ENCODE measurements at regions not wholly inside any gene's neighbourhood (a gene's known extent, or its start where the extent isn't known, plus 50 kb on each side); places are given as distances from the start of the nearest gene placed in this dataset.

DNA sequence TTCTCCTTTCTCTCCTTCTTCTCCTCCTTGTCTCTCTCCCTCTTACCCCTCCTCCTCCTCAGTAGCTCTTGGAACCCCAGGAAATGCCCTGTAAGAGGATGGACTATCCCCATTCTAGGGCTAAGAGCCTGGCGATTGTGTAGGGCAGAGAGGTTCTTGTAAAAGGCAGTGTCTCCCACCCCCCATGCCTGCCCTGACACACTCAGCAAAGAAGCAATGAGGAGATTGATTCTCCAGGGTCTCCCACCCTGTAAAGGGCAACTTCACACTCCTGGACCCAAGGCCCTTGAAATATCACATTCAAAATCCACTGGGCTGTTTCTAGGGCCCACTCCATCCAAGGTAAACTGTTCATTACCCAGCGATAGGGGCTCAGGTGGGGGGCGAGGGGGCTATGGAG is 144.1 kb downstream of the INSIG2 start:
- no peak for DNase-seq (ENCODE audit: low read depth)

DNA sequence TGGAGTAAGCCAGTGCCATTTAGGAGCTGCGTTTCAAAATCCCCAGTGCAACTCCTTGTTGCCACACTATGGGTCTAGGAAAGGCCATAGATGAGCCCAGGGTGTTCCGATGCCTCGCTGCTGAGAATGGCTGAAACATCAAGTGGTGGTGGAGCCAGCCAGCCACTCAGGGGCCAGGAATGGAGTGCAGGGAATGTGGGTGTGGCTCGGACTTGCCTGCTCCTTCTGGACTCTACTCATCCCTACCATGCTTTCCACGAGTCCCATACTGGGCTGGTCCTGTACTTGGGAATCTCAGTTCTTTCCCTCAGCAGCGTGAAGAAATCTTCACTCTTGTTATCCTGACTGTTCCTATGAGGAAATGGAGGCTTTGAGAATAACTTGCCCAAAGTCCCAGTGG is 143.5 kb downstream of the INSIG2 start:
- no peak for DNase-seq (ENCODE audit: low read depth)
- in situ Hi-C loops (cut with HindIII; ENCODE audit: low pct_unique_long_range_greater_than_20kb, low sequenced_read_pairs), result no loop called here

More for the DNA sequence above, 144.1 kb downstream of the INSIG2 start:
- in situ Hi-C loops (cut with HindIII; ENCODE audit: low pct_unique_long_range_greater_than_20kb, low sequenced_read_pairs), result no loop called here

DNA sequence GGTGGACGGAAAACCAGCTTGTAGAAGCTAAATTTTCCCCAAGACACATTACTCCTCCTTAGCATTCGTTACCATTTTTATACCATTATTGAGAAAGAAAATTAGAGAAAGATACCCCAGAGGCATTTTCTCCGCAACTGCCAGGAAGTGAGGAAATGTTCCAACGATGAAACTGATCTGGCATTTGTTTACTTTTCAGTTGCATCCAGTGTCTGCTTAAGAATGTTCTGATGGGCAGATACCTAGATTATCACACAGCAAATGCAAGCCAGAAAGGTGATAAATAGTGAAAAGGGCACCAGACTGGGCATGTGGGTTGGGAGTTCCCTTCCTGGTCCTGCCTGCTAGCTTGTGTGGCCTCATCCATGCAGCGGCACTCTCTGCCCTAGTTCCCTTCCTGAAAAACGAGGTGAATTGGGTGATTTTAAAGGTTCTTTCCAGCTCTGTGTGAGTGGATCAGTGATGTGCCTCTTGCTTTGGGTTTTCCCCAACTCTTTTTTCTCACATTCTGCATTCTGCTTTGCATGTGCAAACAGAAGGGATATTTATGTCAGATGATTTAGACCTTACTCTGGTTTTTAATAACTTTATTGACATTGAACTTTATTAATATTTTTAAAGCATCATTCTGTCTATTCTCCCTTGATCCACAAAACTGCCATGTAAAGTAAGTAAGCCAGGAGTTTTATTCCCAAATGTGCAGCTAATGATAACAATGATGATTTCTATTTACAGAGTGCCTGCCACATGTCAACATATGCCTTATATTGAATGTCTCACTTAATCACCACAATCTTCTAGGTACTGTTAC is 139.6 kb downstream of the INSIG2 start:
- DNase-seq (ENCODE audit: low read depth), result no peak
- in situ Hi-C loops (cut with HindIII; ENCODE audit: low pct_unique_long_range_greater_than_20kb, low sequenced_read_pairs), result no loop called here

DNA sequence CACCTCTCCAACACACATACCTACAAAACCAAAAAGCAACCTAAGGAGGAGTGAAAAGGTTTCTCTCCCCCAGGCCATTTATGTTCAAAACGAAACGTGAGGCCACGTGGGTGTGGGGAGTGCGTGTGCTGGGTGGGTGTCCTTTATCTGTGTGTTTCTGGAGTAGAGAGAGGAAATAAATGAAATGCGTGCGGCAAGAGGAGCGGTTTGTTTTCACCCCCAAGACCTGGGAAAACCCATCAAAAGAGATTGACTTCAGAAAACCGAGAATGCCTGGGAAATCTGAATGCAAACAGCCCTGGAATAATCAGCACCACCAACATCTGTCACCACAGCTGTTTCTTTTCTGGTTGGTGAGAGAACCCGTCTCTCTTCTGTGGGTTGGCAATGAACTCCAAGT is 137.4 kb downstream of the INSIG2 start:
- no peak for DNase-seq (ENCODE audit: low read depth)
- in situ Hi-C loops (cut with HindIII; ENCODE audit: low pct_unique_long_range_greater_than_20kb, low sequenced_read_pairs), result no loop called here

DNA sequence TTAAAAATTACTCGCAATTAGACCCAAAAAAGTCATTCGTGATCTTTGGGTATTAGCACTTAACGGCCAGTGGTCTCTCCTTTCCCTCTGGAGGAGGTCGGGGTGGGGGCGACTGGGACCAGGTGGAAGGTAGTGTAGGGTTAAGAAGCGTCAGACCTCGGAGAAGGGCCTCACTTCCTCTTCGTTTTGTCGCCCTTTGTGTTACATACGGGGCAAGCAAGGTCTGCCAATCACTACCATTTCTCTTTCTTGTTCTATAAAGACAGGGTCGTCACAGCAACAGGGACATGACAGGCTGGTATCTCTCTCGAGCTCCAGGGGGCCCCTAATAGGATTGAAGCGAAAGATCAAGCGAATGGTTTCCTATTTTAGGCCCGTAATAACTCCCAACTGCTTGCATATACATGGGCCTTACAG is 136.6 kb downstream of the INSIG2 start:
- DNase-seq (ENCODE audit: low read depth), result no peak
- in situ Hi-C loops (cut with HindIII; ENCODE audit: low pct_unique_long_range_greater_than_20kb, low sequenced_read_pairs), result no loop called here

DNA sequence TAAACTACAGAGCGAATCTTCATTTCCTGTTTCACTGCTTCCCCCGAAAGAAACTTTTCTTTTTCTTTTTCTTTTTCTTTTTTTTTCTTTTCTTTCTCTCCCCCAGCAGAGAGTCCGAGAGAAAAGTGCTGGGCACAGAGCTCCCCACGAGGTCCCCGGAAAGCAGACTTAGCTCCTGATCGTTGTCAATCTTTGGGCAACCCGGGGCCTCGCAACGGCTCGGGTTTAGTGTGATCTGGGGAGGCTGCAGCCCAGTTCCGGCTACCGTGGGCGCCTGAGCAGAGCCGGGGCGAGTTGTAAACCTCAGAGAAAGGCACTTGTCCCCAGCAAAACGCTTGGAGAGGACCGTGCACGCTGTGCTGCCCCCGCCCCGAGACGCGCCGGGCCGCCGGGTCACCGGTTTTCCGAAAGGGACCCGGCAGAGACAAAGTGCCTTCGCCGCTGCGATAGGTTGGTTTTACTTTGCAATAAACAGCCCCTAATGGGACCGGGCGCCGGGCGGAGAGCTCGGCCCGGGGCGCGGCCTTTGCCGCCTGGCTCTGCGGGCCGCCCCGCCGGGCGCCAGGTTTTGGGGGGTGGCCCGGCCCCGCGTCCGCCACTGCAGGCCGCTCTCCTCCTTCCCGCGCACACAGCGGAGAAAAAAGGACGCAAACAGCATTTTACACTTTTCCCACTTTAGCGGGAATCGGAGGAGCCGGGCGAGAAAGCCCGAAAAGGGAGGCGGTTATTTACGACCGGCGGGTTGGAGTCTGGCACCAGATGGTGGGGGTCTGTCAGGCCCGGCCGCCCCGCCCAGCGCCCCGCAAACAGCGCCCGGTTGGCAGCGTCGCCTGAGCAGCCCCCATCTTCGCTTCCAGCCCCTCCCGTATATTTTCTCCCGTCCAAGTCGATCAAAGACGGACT is 136.0 kb downstream of the INSIG2 start:
- in situ Hi-C loops (cut with HindIII; ENCODE audit: low pct_unique_long_range_greater_than_20kb, low sequenced_read_pairs), result no loop called here
- no peak for DNase-seq (ENCODE audit: low read depth)

DNA sequence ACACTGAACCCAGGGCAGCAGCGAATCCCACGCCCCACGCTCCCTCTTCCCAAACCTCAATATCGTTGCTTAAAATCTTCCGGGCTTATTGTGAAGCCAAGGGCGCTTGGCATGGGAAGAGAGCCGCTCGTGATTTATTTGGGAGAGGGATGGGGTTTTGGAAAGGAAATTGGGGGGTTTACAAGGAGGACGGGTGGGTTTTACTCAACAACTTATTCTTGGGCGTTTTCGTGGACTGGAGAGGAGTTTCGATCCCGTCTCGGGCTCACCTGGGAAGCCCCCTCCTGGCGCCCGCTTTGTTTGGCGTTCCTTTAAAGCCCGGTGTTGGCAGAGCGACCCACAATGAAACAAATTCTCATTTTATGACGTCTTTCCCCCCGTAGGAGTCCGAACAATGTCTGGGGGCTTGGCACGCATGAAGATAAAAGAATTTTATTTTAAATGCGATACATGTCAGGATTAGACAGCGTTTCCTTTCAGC is 135.3 kb downstream of the INSIG2 start:
- no peak for DNase-seq (ENCODE audit: low read depth)
- in situ Hi-C loops (cut with HindIII; ENCODE audit: low pct_unique_long_range_greater_than_20kb, low sequenced_read_pairs), result no loop called here

DNA sequence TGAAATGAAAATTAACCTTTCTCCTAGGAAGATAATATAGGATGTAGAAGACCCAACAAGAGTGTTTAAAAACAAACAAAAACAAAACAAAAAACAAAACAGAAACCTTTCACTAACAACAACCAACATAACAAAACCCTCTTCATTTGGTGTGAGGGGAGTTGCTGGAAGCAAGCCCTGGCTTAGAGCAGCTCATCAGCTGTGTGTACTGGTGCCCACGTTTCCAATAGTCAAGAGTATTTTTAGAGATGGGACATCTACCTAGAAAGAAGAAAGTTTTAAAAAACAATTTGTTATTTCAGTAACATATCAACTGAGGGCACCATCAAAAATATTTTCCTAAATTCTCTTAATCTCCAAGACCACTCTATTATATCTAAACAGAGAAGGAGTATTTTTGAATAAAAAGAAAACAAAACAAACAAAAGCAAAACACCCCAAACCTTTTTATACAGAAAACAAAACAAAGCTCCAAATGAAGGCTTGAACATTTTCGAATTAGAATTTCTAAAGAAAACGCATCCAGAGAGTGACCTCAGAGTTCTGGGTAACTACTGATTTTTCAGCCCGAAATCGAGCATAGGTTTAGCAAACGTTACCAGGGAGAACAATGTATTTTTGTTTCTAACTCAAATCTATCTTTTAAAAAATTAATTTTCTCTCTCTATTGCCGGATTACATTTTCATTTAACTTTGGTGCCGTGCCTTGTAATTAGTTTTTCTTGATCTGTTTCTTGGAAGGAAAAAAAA is 134.6 kb downstream of the INSIG2 start:
- in situ Hi-C loops (cut with HindIII; ENCODE audit: low pct_unique_long_range_greater_than_20kb, low sequenced_read_pairs), result no loop called here

DNA sequence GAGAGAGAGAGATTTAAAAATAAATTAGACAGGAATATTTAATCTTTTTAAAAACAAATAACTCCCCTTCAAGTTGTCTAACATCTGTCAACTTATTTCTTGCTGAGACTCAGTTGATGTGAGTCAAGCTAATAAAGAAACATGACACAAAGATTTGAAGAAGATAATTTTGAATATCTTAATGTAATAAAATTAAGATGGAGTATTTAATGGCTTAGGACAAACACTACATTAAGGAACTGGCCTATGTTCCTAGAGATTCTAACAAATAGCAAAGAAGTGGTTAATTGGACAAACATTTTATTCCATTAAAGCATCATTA is 134.0 kb downstream of the INSIG2 start:
- no peak for DNase-seq (ENCODE audit: low read depth)
- in situ Hi-C loops (cut with HindIII; ENCODE audit: low pct_unique_long_range_greater_than_20kb, low sequenced_read_pairs), result no loop called here

More for the DNA sequence above, 134.6 kb downstream of the INSIG2 start:
- DNase-seq (ENCODE audit: low read depth), result no peak

DNA sequence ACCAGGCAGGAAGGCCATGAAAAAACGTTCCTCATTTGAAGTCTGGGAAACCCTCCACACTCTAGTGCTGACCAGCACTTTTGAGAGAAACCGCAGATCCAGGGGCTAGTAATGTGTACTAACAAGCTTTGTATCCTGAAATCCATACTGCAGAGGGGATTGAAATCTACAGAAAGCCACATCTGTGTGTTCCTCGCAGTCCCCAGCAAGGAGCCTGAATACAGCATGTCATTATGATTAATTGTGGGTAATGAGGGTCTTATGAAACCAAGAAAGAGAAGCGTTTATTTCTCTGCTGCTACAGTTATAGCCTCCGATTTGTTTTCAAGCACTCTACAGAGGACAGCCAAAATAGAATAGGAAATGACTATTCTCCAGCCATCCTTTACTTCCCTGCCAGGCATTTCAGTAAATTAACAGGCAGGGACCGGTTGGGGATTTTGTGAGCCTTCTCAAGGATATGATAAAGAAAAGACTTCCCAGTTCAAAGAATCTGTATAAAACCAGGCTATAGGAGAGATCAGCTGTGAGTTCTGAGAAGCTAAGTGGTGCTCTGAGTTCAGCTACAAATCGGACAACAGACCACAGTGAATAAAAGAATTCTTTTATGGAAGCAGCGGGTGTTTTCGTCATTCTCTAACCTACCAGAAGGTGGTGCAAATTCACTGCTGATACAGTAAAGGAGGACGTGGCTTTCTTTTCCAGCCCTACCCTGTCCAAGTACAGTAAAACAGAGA is 133.4 kb downstream of the INSIG2 start:
- in situ Hi-C loops (cut with HindIII; ENCODE audit: low pct_unique_long_range_greater_than_20kb, low sequenced_read_pairs), result no loop called here

DNA sequence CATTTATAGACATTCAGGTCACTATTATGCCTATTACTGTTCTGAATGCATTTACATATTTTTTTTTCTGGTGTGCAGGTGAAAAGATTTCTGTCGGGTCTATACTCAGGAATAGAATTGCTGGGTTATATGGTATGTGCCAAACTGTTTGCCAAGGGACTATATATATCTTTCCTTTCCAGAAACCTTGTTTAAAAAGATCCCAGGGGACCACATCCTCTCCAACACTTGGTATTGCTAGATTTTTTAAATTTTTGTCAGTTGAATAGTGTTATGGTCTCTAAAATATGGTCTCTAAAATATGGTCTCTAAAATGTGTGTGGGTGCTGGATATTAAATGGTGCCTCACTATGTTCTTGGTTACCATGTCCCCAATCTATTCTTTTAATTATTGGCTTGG is 131.3 kb downstream of the INSIG2 start:
- no peak for DNase-seq (ENCODE audit: low read depth)
- in situ Hi-C loops (cut with HindIII; ENCODE audit: low pct_unique_long_range_greater_than_20kb, low sequenced_read_pairs), result no loop called here

More for the DNA sequence above, 133.4 kb downstream of the INSIG2 start:
- DNase-seq (ENCODE audit: low read depth), result peak; percentile 57

DNA sequence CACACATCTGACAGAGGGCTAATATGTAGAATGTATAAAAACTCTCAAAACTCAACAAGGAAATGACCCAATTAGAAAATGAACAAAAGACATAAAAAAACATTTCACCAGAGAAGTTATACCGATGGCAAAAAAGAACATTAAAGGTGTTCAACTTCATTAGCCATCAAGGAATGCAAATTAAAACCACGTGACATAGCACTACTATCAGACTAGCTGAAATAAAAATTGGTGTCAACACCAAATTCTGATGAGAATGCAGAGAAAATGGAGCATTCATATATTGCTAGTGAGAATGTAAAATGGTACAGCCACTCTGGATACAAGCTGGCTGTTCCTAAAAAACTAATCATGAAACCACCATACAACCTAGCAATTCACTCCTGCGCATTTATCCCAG is 128.0 kb downstream of the INSIG2 start:
- in situ Hi-C loops (cut with HindIII; ENCODE audit: low pct_unique_long_range_greater_than_20kb, low sequenced_read_pairs), result no loop called here
- no peak for DNase-seq (ENCODE audit: low read depth)

DNA sequence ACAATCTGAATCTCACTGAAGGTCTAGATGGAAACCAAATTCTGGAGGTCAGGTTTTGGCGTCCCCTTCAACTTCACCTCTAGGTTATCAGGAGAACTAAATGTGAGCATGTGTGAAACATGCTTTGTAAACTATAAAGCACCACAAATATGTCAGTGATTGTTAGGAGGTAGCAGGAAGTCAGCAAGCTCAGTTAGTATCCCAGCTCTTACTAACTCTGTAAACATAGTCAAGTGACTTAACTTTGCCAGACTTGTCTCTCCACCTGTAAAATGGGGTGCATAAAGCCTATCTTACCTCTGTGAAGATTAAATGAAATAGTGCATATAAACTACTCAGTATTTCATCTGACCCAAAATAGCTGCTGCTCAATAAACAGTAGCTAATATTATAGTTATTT is 121.5 kb downstream of the INSIG2 start:
- no peak for DNase-seq (ENCODE audit: low read depth)
- in situ Hi-C loops (cut with HindIII; ENCODE audit: low pct_unique_long_range_greater_than_20kb, low sequenced_read_pairs), result no loop called here

DNA sequence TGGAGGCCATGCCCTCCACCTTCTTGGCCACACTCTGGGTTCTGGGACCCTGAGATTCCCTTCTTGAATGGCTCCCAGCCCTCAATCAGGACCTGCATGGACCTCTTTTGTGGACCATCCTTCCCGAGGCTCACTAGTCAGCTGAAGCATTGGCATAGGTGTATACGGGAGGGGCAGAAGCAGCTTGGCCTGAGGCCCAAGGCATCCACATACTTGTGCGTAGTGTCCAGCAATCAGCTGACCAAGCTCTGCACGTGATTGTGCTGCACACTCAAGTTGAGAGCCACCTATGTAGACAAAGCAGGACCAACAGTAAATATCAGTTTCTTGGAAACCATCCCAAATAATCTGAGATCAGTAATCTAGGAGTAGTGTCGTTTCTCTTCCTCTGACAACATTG is 119.6 kb downstream of the INSIG2 start:
- in situ Hi-C loops (cut with HindIII; ENCODE audit: low pct_unique_long_range_greater_than_20kb, low sequenced_read_pairs), result no loop called here
- no peak for DNase-seq (ENCODE audit: low read depth)

DNA sequence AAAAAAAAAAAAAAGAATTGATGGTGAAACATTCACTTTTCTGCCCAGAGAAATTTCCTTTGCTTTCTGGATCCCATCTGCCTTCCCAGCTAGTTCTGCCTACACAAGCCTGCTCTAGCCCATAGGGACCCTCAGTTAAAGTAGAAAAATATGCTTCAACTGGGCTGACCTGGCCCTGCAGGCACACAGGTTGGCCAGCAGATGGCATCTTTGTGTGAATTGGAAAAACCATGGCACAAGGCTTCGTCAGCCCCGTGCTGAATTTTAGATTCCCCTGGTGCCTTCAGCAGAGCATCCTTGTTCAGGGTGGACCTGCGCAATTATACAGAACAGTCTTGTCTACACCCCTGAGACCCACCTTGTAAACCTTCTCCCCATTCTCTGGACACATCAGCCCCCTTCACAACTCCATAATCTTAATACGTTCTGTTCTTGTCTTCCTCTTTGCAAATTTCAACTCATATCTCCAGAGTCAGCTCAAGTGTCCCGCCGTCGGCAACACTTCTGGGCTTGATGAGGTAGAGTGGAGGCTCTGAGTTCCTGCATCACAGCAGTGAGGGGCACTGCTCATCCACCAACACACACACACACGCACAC is 114.5 kb downstream of the INSIG2 start:
- in situ Hi-C loops (cut with HindIII; ENCODE audit: low pct_unique_long_range_greater_than_20kb, low sequenced_read_pairs), result no loop called here
- DNase-seq (ENCODE audit: low read depth), result peak; percentile 14

DNA sequence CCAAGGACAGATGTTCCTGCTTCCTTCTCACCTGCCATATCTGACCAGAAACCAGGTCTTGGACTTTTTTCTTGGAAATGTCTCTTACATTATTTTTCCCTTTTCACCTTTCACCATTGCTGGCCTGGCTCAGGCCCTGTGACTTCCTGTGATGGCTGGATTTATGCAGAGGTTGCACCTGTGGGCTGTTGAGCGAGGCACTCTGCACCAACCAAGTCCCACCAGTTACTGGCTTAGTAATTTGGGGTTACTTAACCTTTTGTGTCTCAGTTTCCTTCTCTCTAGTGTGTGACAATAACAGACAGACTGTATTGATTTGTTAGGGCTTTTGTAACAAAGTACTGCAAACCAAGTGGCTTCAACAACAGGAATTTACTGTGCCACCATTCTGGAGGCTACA is 110.0 kb downstream of the INSIG2 start:
- no peak for DNase-seq (ENCODE audit: low read depth)
- in situ Hi-C loops (cut with HindIII; ENCODE audit: low pct_unique_long_range_greater_than_20kb, low sequenced_read_pairs), result no loop called here

DNA sequence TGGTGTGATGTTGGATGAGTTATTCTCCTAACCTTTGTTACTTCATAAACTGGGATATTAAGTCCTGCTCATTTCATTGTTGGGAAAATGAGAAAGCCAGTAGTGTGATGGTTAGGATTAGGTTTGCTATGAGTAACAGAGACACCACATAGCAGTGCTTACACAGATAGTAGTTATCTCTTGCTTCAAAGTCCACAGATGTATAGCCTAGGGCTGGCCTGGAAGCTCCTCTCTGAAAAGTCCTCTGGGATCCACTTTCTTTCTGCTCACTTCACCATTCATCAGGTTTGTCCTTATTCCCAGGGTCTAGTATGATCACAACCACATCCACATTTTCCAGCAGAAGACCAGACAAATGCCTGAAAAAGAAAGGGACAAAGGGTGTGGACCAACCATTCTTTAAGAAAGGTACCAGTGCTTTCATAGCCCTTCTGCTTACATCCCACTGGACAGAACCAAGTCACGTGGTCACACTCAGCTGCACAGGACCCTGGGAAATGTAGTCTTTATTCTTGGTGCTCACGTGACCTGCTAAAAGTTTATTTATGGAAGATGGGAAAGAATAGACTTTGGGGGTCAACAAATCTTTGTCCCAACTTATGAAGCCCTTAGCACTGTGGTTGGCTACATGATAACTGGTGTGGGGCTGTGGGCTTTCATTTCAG is 108.9 kb downstream of the INSIG2 start:
- peak; percentile 12 for DNase-seq (ENCODE audit: low read depth)
- in situ Hi-C loops (cut with HindIII; ENCODE audit: low pct_unique_long_range_greater_than_20kb, low sequenced_read_pairs), result no loop called here
